IgD-negative memory B cell (primary cell): ENCODE measurements at regions not wholly inside any gene's neighbourhood (a gene's known extent, or its start where the extent isn't known, plus 50 kb on each side); places are given as distances from the start of the nearest gene placed in this dataset.
"Not testable (repeated sequence)": the region's sequence is repeated elsewhere in the genome, so short reads cannot be mapped to it uniquely, and the experiment has no call there.

Experiments
- H3K27ac Mint-ChIP-seq, 3 donors: one replicate each; pipeline ENCODE4 v1.8.0; 2020 to 2022; ENCODE audit warnings: mild to moderate bottlenecking in 3 of 3, mixed read lengths in 3 of 3, moderate library complexity in 1 of 3
- H3K27me3 Mint-ChIP-seq: one replicate; pipeline ENCODE4 v1.8.0; 2021; ENCODE audit warnings: mixed read lengths
- H3K36me3 Mint-ChIP-seq: one replicate; pipeline ENCODE4 v1.8.0; 2020; ENCODE audit warnings: mild to moderate bottlenecking, mixed read lengths
- H3K4me1 Mint-ChIP-seq, 3 donors: one replicate each; pipeline ENCODE4 v1.8.0; 2020 to 2022; ENCODE audit warnings: mixed read lengths in 3 of 3, mild to moderate bottlenecking in 1 of 3
- H3K4me3 Mint-ChIP-seq, 4 donors: one replicate each; pipeline ENCODE4 v1.8.0; 2020 to 2022; ENCODE audit warnings: mild to moderate bottlenecking in 4 of 4, mixed read lengths in 4 of 4, moderate library complexity in 3 of 4
- H3K9me3 Mint-ChIP-seq, 3 donors: one replicate each; pipeline ENCODE4 v1.8.0; 2020 to 2021; ENCODE audit warnings: mixed read lengths in 3 of 3, mild to moderate bottlenecking in 1 of 3

DNA sequence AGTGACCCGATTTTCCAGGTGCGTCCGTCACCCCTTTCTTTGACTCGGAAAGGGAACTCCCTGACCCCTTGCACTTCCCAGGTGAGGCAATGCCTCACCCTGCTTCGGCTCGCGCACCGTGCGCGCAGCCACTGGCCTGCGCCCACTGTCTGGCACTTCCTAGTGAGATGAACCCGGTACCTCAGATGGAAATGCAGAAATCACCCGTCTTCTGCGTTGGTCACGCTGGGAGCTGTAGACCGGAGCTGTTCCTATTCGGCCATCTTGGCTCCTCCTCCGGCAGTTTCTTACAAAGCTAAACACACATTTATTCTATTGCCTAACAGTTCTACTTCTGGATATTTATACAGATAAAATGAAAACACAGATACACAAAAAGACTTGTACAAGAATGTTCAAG is 527.6 kb upstream of the LRRN3 start:
- H3K36me3 Mint-ChIP-seq, H3K27ac Mint-ChIP-seq, H3K9me3 Mint-ChIP-seq, H3K4me1 Mint-ChIP-seq, H3K4me3 Mint-ChIP-seq, H3K27me3 Mint-ChIP-seq: not testable (repeated sequence)

DNA sequence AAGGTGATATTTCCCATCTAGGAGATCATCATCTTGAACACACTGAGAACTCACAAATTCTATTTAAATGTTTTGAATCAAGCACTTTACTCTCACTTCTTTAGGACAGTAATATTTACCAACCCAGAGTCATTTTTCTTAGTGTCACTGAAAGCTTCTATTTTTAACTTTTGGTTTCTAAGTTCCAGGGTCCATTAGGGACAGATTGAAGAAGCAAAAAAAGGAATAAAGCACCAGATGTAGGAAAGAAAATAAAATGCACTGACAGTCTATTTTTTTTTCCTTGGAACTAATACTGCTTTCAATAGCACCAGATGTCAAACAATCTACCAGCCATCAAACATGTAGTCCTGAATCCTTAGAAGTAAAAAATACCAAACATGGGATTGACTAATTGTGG is 526.7 kb upstream of the LRRN3 start:
- H3K27ac Mint-ChIP-seq = no peak overlapping the region
- H3K27me3 Mint-ChIP-seq = no peaks in the 10 kb centered on the region
- peaks cover 0 to 4% (median 3%) of the 10 kb centered on the region in 3 donors for H3K9me3 Mint-ChIP-seq
- H3K4me1 Mint-ChIP-seq = no peaks in the 10 kb centered on the region
- no peaks in the 10 kb centered on the region for H3K36me3 Mint-ChIP-seq
- no peak overlapping the region for H3K4me3 Mint-ChIP-seq

GRCh38 chr7:110568388-110568787 is 522.5 kb upstream of the LRRN3 start:
- no peaks in the 10 kb centered on the region for H3K36me3 Mint-ChIP-seq
- no peak overlapping the region for H3K4me3 Mint-ChIP-seq
- no peaks in the 10 kb centered on the region for H3K27me3 Mint-ChIP-seq
- no peak overlapping the region for H3K27ac Mint-ChIP-seq
- no peaks in the 10 kb centered on the region for H3K4me1 Mint-ChIP-seq
- peaks cover 0 to 4% (median under 1%) of the 10 kb centered on the region in 3 donors for H3K9me3 Mint-ChIP-seq

DNA sequence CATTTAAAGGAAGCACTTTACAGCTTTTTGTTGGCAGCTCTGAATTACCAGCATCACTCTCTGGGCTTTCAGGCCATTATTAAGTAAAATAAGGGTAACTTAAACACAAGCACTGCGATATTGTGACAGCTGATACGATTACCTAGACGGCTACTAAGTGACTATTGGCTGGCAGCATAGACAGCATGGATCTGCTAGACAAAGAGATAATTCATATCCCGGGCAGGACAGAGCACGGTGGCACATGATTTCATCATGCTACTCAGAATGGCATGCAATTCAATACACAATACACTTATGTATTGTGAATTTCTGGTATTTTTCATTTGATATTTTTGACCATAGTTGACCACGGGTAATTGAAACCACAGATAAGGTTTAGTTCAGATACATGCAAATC is 522.0 kb upstream of the LRRN3 start:
- no peak overlapping the region for H3K4me3 Mint-ChIP-seq
- peaks cover 0 to 4% (median 0%) of the 10 kb centered on the region in 3 donors for H3K9me3 Mint-ChIP-seq
- H3K27me3 Mint-ChIP-seq = no peaks in the 10 kb centered on the region
- H3K4me1 Mint-ChIP-seq = no peaks in the 10 kb centered on the region
- no peaks in the 10 kb centered on the region for H3K36me3 Mint-ChIP-seq
- H3K27ac Mint-ChIP-seq = no peak overlapping the region

DNA sequence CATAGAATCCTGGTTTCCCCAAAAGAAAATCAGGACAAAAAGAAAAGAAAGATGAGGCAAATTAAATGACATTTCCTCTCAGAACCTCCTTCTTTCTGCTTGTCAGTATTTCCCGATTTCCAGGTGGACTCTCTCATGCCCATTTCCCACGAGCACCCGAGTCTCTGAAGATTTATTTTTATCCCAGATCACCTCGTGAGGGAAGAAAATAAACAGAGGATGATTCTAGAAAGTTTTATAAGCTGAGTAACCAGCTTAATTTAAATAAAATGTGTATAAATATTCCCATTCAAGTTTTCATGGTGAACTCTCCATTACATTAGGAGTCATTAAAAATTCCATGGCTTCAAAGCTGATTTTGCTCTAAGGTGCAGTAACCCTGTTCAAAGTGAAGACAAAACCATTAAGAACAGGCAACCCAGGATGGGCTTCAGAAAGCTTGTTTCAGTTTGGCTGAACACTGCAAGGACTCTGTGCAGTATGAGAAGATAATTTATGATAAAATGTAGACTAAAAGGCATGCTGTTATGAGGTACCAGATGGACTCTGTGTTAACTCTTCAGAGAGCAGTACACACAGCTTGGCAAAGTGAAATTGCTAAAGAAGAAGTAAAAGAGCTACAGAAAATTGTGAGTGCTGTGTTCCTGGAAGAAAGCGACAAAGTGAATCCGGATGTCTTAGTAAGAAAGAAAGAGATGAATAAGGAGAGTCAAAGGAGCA is 521.3 kb upstream of the LRRN3 start:
- peaks cover 0 to 4% (median 0%) of the 10 kb centered on the region in 3 donors for H3K9me3 Mint-ChIP-seq
- no peaks in the 10 kb centered on the region for H3K36me3 Mint-ChIP-seq
- H3K4me3 Mint-ChIP-seq = no peak overlapping the region
- no peaks in the 10 kb centered on the region for H3K27me3 Mint-ChIP-seq
- no peak overlapping the region for H3K27ac Mint-ChIP-seq
- no peaks in the 10 kb centered on the region for H3K4me1 Mint-ChIP-seq

GRCh38 chr7:110573862-110574528 is 516.9 kb upstream of the LRRN3 start:
- H3K36me3 Mint-ChIP-seq = no peaks in the 10 kb centered on the region
- H3K9me3 Mint-ChIP-seq = peaks cover 0 to 2% (median 0%) of the 10 kb centered on the region in 3 donors
- H3K27ac Mint-ChIP-seq = no peak overlapping the region
- H3K27me3 Mint-ChIP-seq = no peaks in the 10 kb centered on the region
- no peak overlapping the region for H3K4me3 Mint-ChIP-seq
- H3K4me1 Mint-ChIP-seq = no peaks in the 10 kb centered on the region

- Mint-ChIP-seq H3K9me3 (peaks cover 0 to 3% (median 0%) of the 10 kb centered on the region in 3 donors), H3K36me3 (peaks cover 2% of the 10 kb centered on the region), H3K27ac (no peak overlapping the region), H3K4me3 (no peak overlapping the region), H3K27me3 (no peaks in the 10 kb centered on the region), H3K4me1 (peaks cover 0 to 3% (median 0%) of the 10 kb centered on the region in 3 donors)
Measured at GRCh38 chr7:110587294-110587693, 503.6 kb upstream of the LRRN3 start.

DNA sequence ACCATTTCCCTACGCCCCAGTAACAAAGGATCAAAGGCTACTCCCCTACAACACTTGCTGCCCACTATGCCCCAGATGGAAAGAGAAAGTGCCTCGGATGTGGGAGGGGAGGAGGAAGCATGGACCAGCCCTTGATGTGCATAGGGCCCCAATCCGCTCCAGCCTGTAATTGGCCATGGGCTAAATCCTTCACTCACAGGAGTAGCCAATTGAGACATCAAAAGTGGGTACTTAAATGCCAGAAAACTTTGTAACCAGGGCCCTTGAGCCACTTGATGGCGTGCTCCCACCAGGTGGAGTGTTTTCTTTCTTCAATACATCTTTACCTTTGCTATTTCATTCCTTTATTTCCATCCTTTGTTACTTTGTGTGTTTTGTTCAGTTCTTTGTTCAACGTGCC is 500.5 kb upstream of the LRRN3 start:
- peaks cover 0 to 3% (median 0%) of the 10 kb centered on the region in 3 donors for H3K4me1 Mint-ChIP-seq
- no peak overlapping the region for H3K4me3 Mint-ChIP-seq
- H3K36me3 Mint-ChIP-seq = peaks cover 2% of the 10 kb centered on the region
- no peaks in the 10 kb centered on the region for H3K27me3 Mint-ChIP-seq
- no peak overlapping the region for H3K27ac Mint-ChIP-seq
- H3K9me3 Mint-ChIP-seq = no peaks in the 10 kb centered on the region

- H3K27me3 Mint-ChIP-seq = no peaks in the 10 kb centered on the region
- H3K36me3 Mint-ChIP-seq = peaks cover 2% of the 10 kb centered on the region
- no peak overlapping the region for H3K4me3 Mint-ChIP-seq
- no peaks in the 10 kb centered on the region for H3K9me3 Mint-ChIP-seq
- H3K27ac Mint-ChIP-seq = no peak overlapping the region
- peaks cover 0 to 3% (median 0%) of the 10 kb centered on the region in 3 donors for H3K4me1 Mint-ChIP-seq
Measured at GRCh38 chr7:110591341-110591740, 499.6 kb upstream of the LRRN3 start.

GRCh38 chr7:110592557-110592956 is 498.4 kb upstream of the LRRN3 start:
- H3K4me1 Mint-ChIP-seq = peaks cover 0 to 3% (median 0%) of the 10 kb centered on the region in 3 donors
- H3K9me3 Mint-ChIP-seq = no peaks in the 10 kb centered on the region
- H3K4me3 Mint-ChIP-seq = no peak overlapping the region
- H3K36me3 Mint-ChIP-seq = peaks cover 2% of the 10 kb centered on the region
- no peaks in the 10 kb centered on the region for H3K27me3 Mint-ChIP-seq
- no peak overlapping the region for H3K27ac Mint-ChIP-seq

GRCh38 chr7:110593355-110593754 is 497.6 kb upstream of the LRRN3 start:
- Mint-ChIP-seq H3K4me1 (peaks cover 0 to 3% (median 0%) of the 10 kb centered on the region in 3 donors), H3K36me3 (peaks cover 2% of the 10 kb centered on the region), H3K4me3 (no peak overlapping the region), H3K9me3 (no peaks in the 10 kb centered on the region), H3K27me3 (no peaks in the 10 kb centered on the region), H3K27ac (no peak overlapping the region)

DNA sequence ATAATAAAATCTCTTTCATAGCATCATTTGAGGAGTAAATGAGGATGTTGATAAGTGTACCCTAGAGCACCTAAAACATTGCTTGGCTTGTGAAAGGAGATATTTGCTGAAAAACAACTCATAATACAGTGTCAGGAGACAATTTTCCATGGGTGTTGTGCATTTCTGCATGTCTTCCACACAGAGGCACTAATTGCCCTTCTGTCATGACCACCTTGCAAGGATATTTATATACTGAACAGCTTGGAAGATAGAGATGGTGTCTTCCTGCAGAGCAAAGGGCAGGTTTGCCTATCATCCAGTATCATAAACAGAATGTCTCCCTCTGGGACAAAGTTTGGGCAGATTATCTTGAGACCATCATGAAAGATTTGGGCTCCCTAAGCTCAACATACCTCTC is 495.2 kb upstream of the LRRN3 start:
- no peaks in the 10 kb centered on the region for H3K9me3 Mint-ChIP-seq
- H3K27me3 Mint-ChIP-seq = no peaks in the 10 kb centered on the region
- no peak overlapping the region for H3K4me3 Mint-ChIP-seq
- no peak overlapping the region for H3K27ac Mint-ChIP-seq
- no peaks in the 10 kb centered on the region for H3K4me1 Mint-ChIP-seq
- no peaks in the 10 kb centered on the region for H3K36me3 Mint-ChIP-seq

- no peaks in the 10 kb centered on the region for H3K4me1 Mint-ChIP-seq
- H3K27me3 Mint-ChIP-seq = no peaks in the 10 kb centered on the region
- H3K36me3 Mint-ChIP-seq = no peaks in the 10 kb centered on the region
- no peak overlapping the region for H3K4me3 Mint-ChIP-seq
- H3K9me3 Mint-ChIP-seq = peaks cover 0 to 1% (median 0%) of the 10 kb centered on the region in 3 donors
- H3K27ac Mint-ChIP-seq = no peak overlapping the region
Measured at GRCh38 chr7:110600956-110601355, 490.0 kb upstream of the LRRN3 start.

- no peak overlapping the region for H3K27ac Mint-ChIP-seq
- H3K27me3 Mint-ChIP-seq = no peaks in the 10 kb centered on the region
- H3K4me3 Mint-ChIP-seq = no peak overlapping the region
- H3K36me3 Mint-ChIP-seq = no peaks in the 10 kb centered on the region
- H3K4me1 Mint-ChIP-seq = no peaks in the 10 kb centered on the region
- peaks cover 0 to 2% (median 0%) of the 10 kb centered on the region in 3 donors for H3K9me3 Mint-ChIP-seq
Measured at GRCh38 chr7:110601710-110602109, 489.2 kb upstream of the LRRN3 start.

DNA sequence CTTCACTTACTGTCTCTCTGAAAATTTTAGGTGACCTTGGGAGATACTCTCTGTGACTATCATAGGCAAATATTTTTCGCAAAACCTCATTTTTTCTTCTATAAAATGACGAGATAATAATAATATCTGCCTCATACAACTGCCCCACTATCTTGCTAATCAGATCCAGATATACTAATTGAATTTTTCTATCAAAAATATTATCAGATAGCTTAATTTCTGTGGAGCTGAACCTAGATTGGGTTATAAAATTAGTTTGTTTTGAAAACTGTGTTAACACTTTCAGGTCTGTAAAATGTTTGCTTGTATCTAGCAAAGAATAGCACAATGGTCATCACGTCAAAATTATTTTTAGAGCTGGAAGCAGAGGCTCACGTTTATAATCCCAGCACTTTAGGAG is 486.7 kb upstream of the LRRN3 start:
- H3K36me3 Mint-ChIP-seq = no peaks in the 10 kb centered on the region
- H3K9me3 Mint-ChIP-seq = peaks cover 0 to 4% (median 0%) of the 10 kb centered on the region in 3 donors
- H3K27ac Mint-ChIP-seq = no peak overlapping the region
- H3K4me1 Mint-ChIP-seq = no peaks in the 10 kb centered on the region
- H3K4me3 Mint-ChIP-seq = no peak overlapping the region
- H3K27me3 Mint-ChIP-seq = peaks cover 3% of the 10 kb centered on the region

- no peak overlapping the region for H3K4me3 Mint-ChIP-seq
- peaks cover 3% of the 10 kb centered on the region for H3K27me3 Mint-ChIP-seq
- H3K36me3 Mint-ChIP-seq = no peaks in the 10 kb centered on the region
- H3K27ac Mint-ChIP-seq = no peak overlapping the region
- H3K4me1 Mint-ChIP-seq = no peaks in the 10 kb centered on the region
- H3K9me3 Mint-ChIP-seq = peaks cover 0 to 4% (median 0%) of the 10 kb centered on the region in 3 donors
Measured at GRCh38 chr7:110604885-110605284, 486.0 kb upstream of the LRRN3 start.
